K562 (cell line): ENCODE measurements at regions not wholly inside any gene's neighbourhood (a gene's known extent, or its start where the extent isn't known, plus 50 kb on each side); places are given as distances from the start of the nearest gene placed in this dataset.

ENCODE experiments used
- CEBPG ChIP-seq, 3 experiments: fragments of 200-800 bp in 1 of 3; sonication (Bioruptor generic) in 1 of 3; sonication (generic) in 1 of 3; formaldehyde crosslinking in 1 of 3; IDR thresholded peaks in 2 of 3; conservative IDR thresholded peaks in 1 of 3; 2 replicates each; pipeline versions ENCODE4 v1.6.1 to v1.8.0; 2016 to 2022; ENCODE audit warnings: missing compliant biosample characterization in 2 of 3, missing genetic modification characterization in 2 of 3, mild to moderate bottlenecking in 1 of 3, missing genetic modification reagents in 1 of 3
- DIDO1 ChIP-seq: fragments of 450-650 bp; IDR thresholded peaks from 2 replicates; pipeline ENCODE4 v1.6.1; 2016; ENCODE audit warnings: low read depth, missing biosample characterization, missing genetic modification characterization
- MEF2A ChIP-seq: IDR thresholded peaks from 2 replicates; pipeline ENCODE4 v1.6.1; 2011; ENCODE audit warnings: low read depth, mild to moderate bottlenecking, low read length, moderate library complexity; ENCODE audit not compliant: control insufficient read depth
- MEIS2 ChIP-seq: fragments of 450-650 bp; IDR thresholded peaks from 2 replicates; pipeline ENCODE4 v1.6.1; 2014; ENCODE audit warnings: mild to moderate bottlenecking; ENCODE audit not compliant: partially characterized antibody
- NR4A1 ChIP-seq, 2 experiments: fragments of 250-450 bp in 1 of 2; fragments of 450-650 bp in 1 of 2; sonication (Bioruptor Pico) in 1 of 2; IDR thresholded peaks; 2 replicates each; pipeline versions ENCODE4 v1.4.0 to v1.6.1; 2016 to 2020; ENCODE audit warnings: mild to moderate bottlenecking in 2 of 2, missing compliant biosample characterization in 1 of 2, missing genetic modification characterization in 1 of 2, moderate library complexity in 1 of 2
- RCOR1 ChIP-seq, 2 experiments: IDR thresholded peaks; 2 replicates each; pipeline ENCODE4 v1.6.1; 2012; ENCODE audit warnings: low read depth in 2 of 2, low read length in 2 of 2, borderline replicate concordance in 1 of 2, improper control_type of control experiment in 1 of 2
- SNIP1 ChIP-seq: fragments of 450-650 bp; IDR thresholded peaks from 2 replicates; pipeline ENCODE4 v1.7.1; 2017; ENCODE audit warnings: low read depth, mild to moderate bottlenecking
- SRF ChIP-seq, 2 experiments: fragments of 250-450, 450-650 bp in 1 of 2; sonication (Bioruptor Pico) in 1 of 2; sonication (generic) in 1 of 2; formaldehyde crosslinking; IDR thresholded peaks; 2 replicates each; pipeline versions ENCODE4 v1.5.0 to v1.5.1; 2020 to 2022; ENCODE audit warnings: mild to moderate bottlenecking in 1 of 2, missing genetic modification reagents in 1 of 2
- TF ChIP-seq, protein P1 (sequence below), 2 experiments: fragments of 450-650 bp in 1 of 2; sonication (generic) in 1 of 2; formaldehyde crosslinking in 1 of 2; IDR thresholded peaks; 2 replicates each; pipeline versions ENCODE4 v1.7.1 to v1.9.0; 2016 to 2022; ENCODE audit warnings: inconsistent platforms in 1 of 2, mild to moderate bottlenecking in 1 of 2, missing genetic modification reagents in 1 of 2
- TF ChIP-seq, protein P2 (sequence below), 2 experiments: fragments of 450-650 bp in 1 of 2; sonication (generic) in 1 of 2; formaldehyde crosslinking in 1 of 2; IDR thresholded peaks in 1 of 2; conservative IDR thresholded peaks in 1 of 2; 2 replicates each; pipeline versions ENCODE4 v1.6.1 to v1.8.1; 2016 to 2023; ENCODE audit warnings: mild to moderate bottlenecking in 2 of 2, moderate library complexity in 2 of 2, inconsistent platforms in 1 of 2, missing genetic modification reagents in 1 of 2
- TF ChIP-seq, protein P3 (sequence below): fragments of 450-650 bp; IDR thresholded peaks from 2 replicates; pipeline ENCODE4 v1.6.1; 2016
- TF ChIP-seq, protein P4 (sequence below): fragments of 450-650 bp; IDR thresholded peaks from 2 replicates; pipeline ENCODE4 v1.6.1; 2016; ENCODE audit warnings: missing biosample characterization, missing genetic modification characterization

DNA sequence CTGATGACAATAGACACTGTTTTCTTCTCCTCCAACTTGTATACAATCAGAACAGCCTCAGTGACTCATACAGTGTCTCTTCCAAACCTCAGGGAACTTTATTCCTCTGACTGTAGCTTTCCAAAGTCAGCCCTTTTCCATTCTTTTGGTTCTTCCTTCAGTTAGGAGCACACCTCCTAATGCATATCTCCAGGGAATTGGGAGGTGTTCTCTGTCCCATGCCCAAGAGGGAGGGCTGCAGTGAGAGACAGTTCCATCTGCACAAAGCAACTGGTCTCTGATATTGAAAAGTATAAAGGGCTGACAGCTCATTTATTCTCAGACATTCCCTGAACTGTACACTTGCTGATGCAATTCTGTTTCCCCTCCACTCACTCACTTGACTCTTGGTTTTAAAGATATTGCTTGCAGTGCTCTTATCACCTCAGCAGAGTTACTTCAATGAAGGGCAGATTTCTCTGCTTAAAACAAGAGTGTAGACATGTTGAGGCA, 337.8 kb upstream of the TBC1D5 start (continued):
- TF ChIP-seq, protein P1, sequence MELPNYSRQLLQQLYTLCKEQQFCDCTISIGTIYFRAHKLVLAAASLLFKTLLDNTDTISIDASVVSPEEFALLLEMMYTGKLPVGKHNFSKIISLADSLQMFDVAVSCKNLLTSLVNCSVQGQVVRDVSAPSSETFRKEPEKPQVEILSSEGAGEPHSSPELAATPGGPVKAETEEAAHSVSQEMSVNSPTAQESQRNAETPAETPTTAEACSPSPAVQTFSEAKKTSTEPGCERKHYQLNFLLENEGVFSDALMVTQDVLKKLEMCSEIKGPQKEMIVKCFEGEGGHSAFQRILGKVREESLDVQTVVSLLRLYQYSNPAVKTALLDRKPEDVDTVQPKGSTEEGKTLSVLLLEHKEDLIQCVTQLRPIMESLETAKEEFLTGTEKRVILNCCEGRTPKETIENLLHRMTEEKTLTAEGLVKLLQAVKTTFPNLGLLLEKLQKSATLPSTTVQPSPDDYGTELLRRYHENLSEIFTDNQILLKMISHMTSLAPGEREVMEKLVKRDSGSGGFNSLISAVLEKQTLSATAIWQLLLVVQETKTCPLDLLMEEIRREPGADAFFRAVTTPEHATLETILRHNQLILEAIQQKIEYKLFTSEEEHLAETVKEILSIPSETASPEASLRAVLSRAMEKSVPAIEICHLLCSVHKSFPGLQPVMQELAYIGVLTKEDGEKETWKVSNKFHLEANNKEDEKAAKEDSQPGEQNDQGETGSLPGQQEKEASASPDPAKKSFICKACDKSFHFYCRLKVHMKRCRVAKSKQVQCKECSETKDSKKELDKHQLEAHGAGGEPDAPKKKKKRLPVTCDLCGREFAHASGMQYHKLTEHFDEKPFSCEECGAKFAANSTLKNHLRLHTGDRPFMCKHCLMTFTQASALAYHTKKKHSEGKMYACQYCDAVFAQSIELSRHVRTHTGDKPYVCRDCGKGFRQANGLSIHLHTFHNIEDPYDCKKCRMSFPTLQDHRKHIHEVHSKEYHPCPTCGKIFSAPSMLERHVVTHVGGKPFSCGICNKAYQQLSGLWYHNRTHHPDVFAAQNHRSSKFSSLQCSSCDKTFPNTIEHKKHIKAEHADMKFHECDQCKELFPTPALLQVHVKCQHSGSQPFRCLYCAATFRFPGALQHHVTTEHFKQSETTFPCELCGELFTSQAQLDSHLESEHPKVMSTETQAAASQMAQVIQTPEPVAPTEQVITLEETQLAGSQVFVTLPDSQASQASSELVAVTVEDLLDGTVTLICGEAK (IDR thresholded peaks at IDR 0.05), result peak; percentile 34; the same call in 1 of the 2 replicates
- TF ChIP-seq, protein P1 (CRISPR knock-in tag; IDR thresholded peaks at IDR 0.05), result no peak
- TF ChIP-seq, protein P2, sequence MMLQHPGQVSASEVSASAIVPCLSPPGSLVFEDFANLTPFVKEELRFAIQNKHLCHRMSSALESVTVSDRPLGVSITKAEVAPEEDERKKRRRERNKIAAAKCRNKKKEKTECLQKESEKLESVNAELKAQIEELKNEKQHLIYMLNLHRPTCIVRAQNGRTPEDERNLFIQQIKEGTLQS (IDR thresholded peaks at IDR 0.05), result peak; percentile 92
- TF ChIP-seq, protein P2 (CRISPR knock-in tag; conservative IDR thresholded peaks at IDR 0.05), result no peak
- TF ChIP-seq MEIS2 (peak; percentile 93), MEF2A (no peak), DIDO1 (no peak), CEBPG (CRISPR knock-in tag; IDR thresholded peaks at IDR 0.05) (0 out of 2 replicates have a peak, but pooled peaks have one; percentile 26), CEBPG (tag; conservative IDR thresholded peaks at IDR 0.05 in 1 of 2, IDR thresholded peaks at IDR 0.05 in 1 of 2) (peak; percentile 74 to 86), NR4A1 (CRISPR knock-in tag; IDR thresholded peaks at IDR 0.05) (no peak), NR4A1 (tag; IDR thresholded peaks at IDR 0.05) (peak; percentile 85), SNIP1 (no peak), RCOR1 (IDR thresholded peaks at IDR 0.05; ENCODE audit: borderline replicate concordance in 1 of 2, low read depth in 2 of 2, low read length in 2 of 2) (peak in 1 of 2 experiments; percentile 67; a peak in 1 of 4 replicates), SRF (CRISPR knock-in tag; IDR thresholded peaks at IDR 0.05) (no peak)
- TF ChIP-seq, protein P3, sequence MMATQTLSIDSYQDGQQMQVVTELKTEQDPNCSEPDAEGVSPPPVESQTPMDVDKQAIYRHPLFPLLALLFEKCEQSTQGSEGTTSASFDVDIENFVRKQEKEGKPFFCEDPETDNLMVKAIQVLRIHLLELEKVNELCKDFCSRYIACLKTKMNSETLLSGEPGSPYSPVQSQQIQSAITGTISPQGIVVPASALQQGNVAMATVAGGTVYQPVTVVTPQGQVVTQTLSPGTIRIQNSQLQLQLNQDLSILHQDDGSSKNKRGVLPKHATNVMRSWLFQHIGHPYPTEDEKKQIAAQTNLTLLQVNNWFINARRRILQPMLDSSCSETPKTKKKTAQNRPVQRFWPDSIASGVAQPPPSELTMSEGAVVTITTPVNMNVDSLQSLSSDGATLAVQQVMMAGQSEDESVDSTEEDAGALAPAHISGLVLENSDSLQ, result peak; percentile 62
- TF ChIP-seq, protein P4, sequence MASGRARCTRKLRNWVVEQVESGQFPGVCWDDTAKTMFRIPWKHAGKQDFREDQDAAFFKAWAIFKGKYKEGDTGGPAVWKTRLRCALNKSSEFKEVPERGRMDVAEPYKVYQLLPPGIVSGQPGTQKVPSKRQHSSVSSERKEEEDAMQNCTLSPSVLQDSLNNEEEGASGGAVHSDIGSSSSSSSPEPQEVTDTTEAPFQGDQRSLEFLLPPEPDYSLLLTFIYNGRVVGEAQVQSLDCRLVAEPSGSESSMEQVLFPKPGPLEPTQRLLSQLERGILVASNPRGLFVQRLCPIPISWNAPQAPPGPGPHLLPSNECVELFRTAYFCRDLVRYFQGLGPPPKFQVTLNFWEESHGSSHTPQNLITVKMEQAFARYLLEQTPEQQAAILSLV (tag), result 0 out of 2 replicates have a peak, but pooled peaks have one; percentile 21
